ENCODE measurements at regions not wholly inside any gene's neighbourhood (a gene's known extent, or its start where the extent isn't known, plus 50 kb on each side); places are given as distances from the start of the nearest gene placed in this dataset.

GRCh38 chr4:32562010-32562409, 1841.8 kb downstream of the PCDH7 start:
- TF ChIP-seq ZNF274 (IDR thresholded peaks at IDR 0.05; ENCODE audit: borderline replicate concordance, extremely low read depth, low read length) (no peak), CTCF (IDR thresholded peaks at IDR 0.05; ENCODE audit: control extremely low read depth in 1 of 3, insufficient read depth in 1 of 3, low read depth in 1 of 3, low read length in 3 of 3) (no peak), CBX8 (IDR thresholded peaks at IDR 0.05; ENCODE audit: borderline replicate concordance, low read depth, low read length) (no peak), PHF8 (conservative IDR thresholded peaks at IDR 0.05; ENCODE audit: low read depth, low read length) (no peak), NANOG (IDR thresholded peaks at IDR 0.05; ENCODE audit: insufficient read depth, low read depth, low read length, poor library complexity, severe bottlenecking) (no peak), GABPA (IDR thresholded peaks at IDR 0.05; ENCODE audit: borderline replicate concordance, insufficient read depth, low read length) (no peak), EP300 (IDR thresholded peaks at IDR 0.05; ENCODE audit: borderline replicate concordance in 1 of 2, low read depth in 2 of 2, low read length in 2 of 2) (no peak)
